Neural progenitor cell (in vitro differentiated cells): ENCODE measurements at regions not wholly inside any gene's neighbourhood (a gene's known extent, or its start where the extent isn't known, plus 50 kb on each side); places are given as distances from the start of the nearest gene placed in this dataset.

Experiments
- EZH2 ChIP-seq: fragments of 200-600 bp; sonication (generic); IDR thresholded peaks from 2 replicates; pipeline ENCODE4 v1.6.1; 2017; ENCODE audit warnings: antibody characterized with exemption, mild to moderate bottlenecking, moderate library complexity
- EZH2phosphoT487 ChIP-seq: fragments of 200-600 bp; sonication (generic); IDR thresholded peaks from 2 replicates; pipeline ENCODE4 v1.6.1; 2017; ENCODE audit warnings: antibody characterized with exemption
- TF ChIP-seq, protein P1 (sequence below): fragments of 200-600 bp; sonication (generic); IDR thresholded peaks from 2 replicates; pipeline ENCODE4 v1.5.1; 2017; ENCODE audit warnings: antibody characterized with exemption, mild to moderate bottlenecking

GRCh38 chr4:12244973-12245372 is 816.3 kb upstream of the HS3ST1 start:
- TF ChIP-seq, protein P1, sequence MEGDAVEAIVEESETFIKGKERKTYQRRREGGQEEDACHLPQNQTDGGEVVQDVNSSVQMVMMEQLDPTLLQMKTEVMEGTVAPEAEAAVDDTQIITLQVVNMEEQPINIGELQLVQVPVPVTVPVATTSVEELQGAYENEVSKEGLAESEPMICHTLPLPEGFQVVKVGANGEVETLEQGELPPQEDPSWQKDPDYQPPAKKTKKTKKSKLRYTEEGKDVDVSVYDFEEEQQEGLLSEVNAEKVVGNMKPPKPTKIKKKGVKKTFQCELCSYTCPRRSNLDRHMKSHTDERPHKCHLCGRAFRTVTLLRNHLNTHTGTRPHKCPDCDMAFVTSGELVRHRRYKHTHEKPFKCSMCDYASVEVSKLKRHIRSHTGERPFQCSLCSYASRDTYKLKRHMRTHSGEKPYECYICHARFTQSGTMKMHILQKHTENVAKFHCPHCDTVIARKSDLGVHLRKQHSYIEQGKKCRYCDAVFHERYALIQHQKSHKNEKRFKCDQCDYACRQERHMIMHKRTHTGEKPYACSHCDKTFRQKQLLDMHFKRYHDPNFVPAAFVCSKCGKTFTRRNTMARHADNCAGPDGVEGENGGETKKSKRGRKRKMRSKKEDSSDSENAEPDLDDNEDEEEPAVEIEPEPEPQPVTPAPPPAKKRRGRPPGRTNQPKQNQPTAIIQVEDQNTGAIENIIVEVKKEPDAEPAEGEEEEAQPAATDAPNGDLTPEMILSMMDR, result no peak
- TF ChIP-seq EZH2phosphoT487 (no peak), EZH2 (no peak)
